Hepatic stellate cell (primary cell): ENCODE measurements at regions not wholly inside any gene's neighbourhood (a gene's known extent, or its start where the extent isn't known, plus 50 kb on each side); places are given as distances from the start of the nearest gene placed in this dataset.
"Not testable (repeated sequence)": the region's sequence is repeated elsewhere in the genome, so short reads cannot be mapped to it uniquely, and the experiment has no call there.

ENCODE experiments used
- DNase-seq: peaks from one replicate; pipeline ENCODE4 v3.0.0; 2011; ENCODE audit warnings: low spot score

- DNase-seq = no peak
Observed at GRCh38 chr13:58202099-58202498, 570.6 kb downstream of the PCDH17 start.

- DNase-seq = no peak
Observed at GRCh38 chr13:58207501-58207900, 576.0 kb downstream of the PCDH17 start.

GRCh38 chr13:58235454-58235853 lies 603.9 kb downstream of the PCDH17 start:
- no peak for DNase-seq

- DNase-seq = no peak
Observed at GRCh38 chr13:58238972-58239773, 607.6 kb downstream of the PCDH17 start.

- DNase-seq = no peak
Observed at GRCh38 chr13:58239774-58240268, 608.3 kb downstream of the PCDH17 start.

GRCh38 chr13:58247080-58247479 lies 615.5 kb downstream of the PCDH17 start:
- no peak for DNase-seq

- no peak for DNase-seq
Observed at GRCh38 chr13:58254943-58255342, 623.4 kb downstream of the PCDH17 start.

GRCh38 chr13:58266271-58266670 lies 634.7 kb downstream of the PCDH17 start:
- DNase-seq = no peak

- no peak for DNase-seq
Observed at GRCh38 chr13:58298556-58299135, 667.1 kb downstream of the PCDH17 start.

GRCh38 chr13:58300224-58300623 lies 668.7 kb downstream of the PCDH17 start:
- DNase-seq = no peak

- DNase-seq = no peak
Observed at GRCh38 chr13:58300974-58301681, 669.6 kb downstream of the PCDH17 start.

GRCh38 chr13:58302349-58302748 lies 670.8 kb downstream of the PCDH17 start:
- DNase-seq = no peak

GRCh38 chr13:58306062-58306461 lies 674.5 kb downstream of the PCDH17 start:
- no peak for DNase-seq

- DNase-seq = no peak
Observed at GRCh38 chr13:58313219-58313618, 681.7 kb downstream of the PCDH17 start.

- DNase-seq = no peak
Observed at GRCh38 chr13:58318495-58319167, 687.1 kb downstream of the PCDH17 start.

- no peak for DNase-seq
Observed at GRCh38 chr13:58324161-58324560, 692.6 kb downstream of the PCDH17 start.

- DNase-seq = no peak
Observed at GRCh38 chr13:58329746-58330145, 698.2 kb downstream of the PCDH17 start.

- DNase-seq = no peak
Observed at GRCh38 chr13:58340895-58341294, 709.4 kb downstream of the PCDH17 start.

- no peak for DNase-seq
Observed at GRCh38 chr13:58341318-58341717, 709.8 kb downstream of the PCDH17 start.

- no peak for DNase-seq
Observed at GRCh38 chr13:58343076-58343475, 711.5 kb downstream of the PCDH17 start.

GRCh38 chr13:58352100-58352499 lies 720.6 kb downstream of the PCDH17 start:
- not testable (repeated sequence) for DNase-seq

- no peak for DNase-seq
Observed at GRCh38 chr13:58369936-58370335, 738.4 kb downstream of the PCDH17 start.
